Bronchial epithelial cell (primary cell): ENCODE measurements at regions not wholly inside any gene's neighbourhood (a gene's known extent, or its start where the extent isn't known, plus 50 kb on each side); places are given as distances from the start of the nearest gene placed in this dataset.

Experiments
- DNase-seq: peaks from one replicate; pipeline ENCODE4 v3.0.0-alpha.2; 2010; ENCODE audit warnings: low read depth
- FAIRE-seq: peaks from 2 replicates; lab custom pipeline; 2011; peaks lifted over from hg19 to GRCh38; lab: Jason Lieb, UNC
- H3K27me3 ChIP-seq: 2 replicates; pipeline ENCODE4 v1.5.1; 2011; ENCODE audit warnings: low read length; ENCODE audit not compliant: control insufficient read depth, insufficient read depth
- H3K36me3 ChIP-seq: 2 replicates; pipeline ENCODE4 v1.5.1; 2011; ENCODE audit warnings: low read length; ENCODE audit not compliant: control insufficient read depth, insufficient read depth
- H3K4me3 ChIP-seq: 2 replicates; pipeline ENCODE4 v1.5.1; 2011; ENCODE audit warnings: mild to moderate bottlenecking, low read depth, low read length, control low read depth
- CTCF ChIP-seq: IDR thresholded peaks from 2 replicates; pipeline ENCODE4 v1.5.1; 2011; ENCODE audit warnings: mild to moderate bottlenecking, moderate library complexity, low read length, control low read depth, inconsistent platforms; ENCODE audit not compliant: insufficient read depth, severe bottlenecking

GRCh38 chr9:81512641-81513040 is 176.7 kb downstream of the TLE1 start:
- H3K4me3 ChIP-seq = no peak overlapping the region
- H3K27me3 ChIP-seq = no peaks in the 10 kb centered on the region
- no peak for TF ChIP-seq CTCF
- DNase-seq (no peak), FAIRE-seq (no peak)
- no peaks in the 10 kb centered on the region for H3K36me3 ChIP-seq

- H3K4me3 ChIP-seq = no peak overlapping the region
- H3K36me3 ChIP-seq = no peaks in the 10 kb centered on the region
- FAIRE-seq (no peak), DNase-seq (no peak)
- no peak for TF ChIP-seq CTCF
- H3K27me3 ChIP-seq = peaks cover 3% of the 10 kb centered on the region
Observed at GRCh38 chr9:81508476-81508875, 180.9 kb downstream of the TLE1 start.

GRCh38 chr9:81506941-81507864 is 182.1 kb downstream of the TLE1 start:
- no peak overlapping the region for H3K4me3 ChIP-seq
- no peak for FAIRE-seq
- TF ChIP-seq CTCF = no peak
- no peaks in the 10 kb centered on the region for H3K36me3 ChIP-seq
- no peak for DNase-seq
- peaks cover 3% of the 10 kb centered on the region for H3K27me3 ChIP-seq

GRCh38 chr9:81499594-81499993 is 189.8 kb downstream of the TLE1 start:
- FAIRE-seq = no peak

GRCh38 chr9:81499021-81499454 is 190.3 kb downstream of the TLE1 start:
- FAIRE-seq = no peak
- TF ChIP-seq CTCF = no peak
- no peaks in the 10 kb centered on the region for H3K36me3 ChIP-seq
- DNase-seq = no peak
- H3K4me3 ChIP-seq = no peak overlapping the region
- peaks cover 29% of the 10 kb centered on the region for H3K27me3 ChIP-seq

More at GRCh38 chr9:81499594-81499993, 189.8 kb downstream of the TLE1 start:
- H3K36me3 ChIP-seq = no peaks in the 10 kb centered on the region
- H3K27me3 ChIP-seq = peaks cover 25% of the 10 kb centered on the region
- H3K4me3 ChIP-seq = no peak overlapping the region
- no peak for TF ChIP-seq CTCF
- no peak for DNase-seq
